HUES64 (cell line): ENCODE measurements at regions not wholly inside any gene's neighbourhood (a gene's known extent, or its start where the extent isn't known, plus 50 kb on each side); places are given as distances from the start of the nearest gene placed in this dataset.
"Not testable (repeated sequence)": the region's sequence is repeated elsewhere in the genome, so short reads cannot be mapped to it uniquely, and the experiment has no call there.

Source experiments
- H3K27ac ChIP-seq: 2 replicates; pipeline ENCODE4 v1.7.0; 2013; ENCODE audit warnings: low read depth, low read length, inconsistent platforms
- H3K27me3 ChIP-seq: 2 replicates; pipeline ENCODE4 v1.6.1; 2013; ENCODE audit warnings: mild to moderate bottlenecking, low read length; ENCODE audit not compliant: insufficient read depth
- H3K36me3 ChIP-seq: 2 replicates; pipeline ENCODE4 v1.6.1; 2013; ENCODE audit warnings: mild to moderate bottlenecking, low read length; ENCODE audit not compliant: insufficient read depth
- H3K4me1 ChIP-seq: 2 replicates; pipeline ENCODE4 v1.6.1; 2013; ENCODE audit warnings: mild to moderate bottlenecking, low read length, moderate library complexity; ENCODE audit not compliant: insufficient read depth
- H3K4me3 ChIP-seq: 2 replicates; pipeline ENCODE4 v1.5.1; 2013; ENCODE audit warnings: mild to moderate bottlenecking, low read length, moderate library complexity
- H3K9ac ChIP-seq: 2 replicates; pipeline ENCODE4 v1.6.1; 2013; ENCODE audit warnings: mild to moderate bottlenecking, low read depth, low read length
- H3K9me3 ChIP-seq: 2 replicates; pipeline ENCODE4 v1.6.1; 2013; ENCODE audit warnings: low read depth, low read length; ENCODE audit not compliant: insufficient read depth
- WGBS: fragments of 150-250, 120-280 bp; methylation state at CpG from one replicate; pipeline ENCODE4 v1.1.7; 2013; ENCODE audit warnings: missing lambda C conversion rate; 5-methylcytosine and 5-hydroxymethylcytosine counted together

DNA sequence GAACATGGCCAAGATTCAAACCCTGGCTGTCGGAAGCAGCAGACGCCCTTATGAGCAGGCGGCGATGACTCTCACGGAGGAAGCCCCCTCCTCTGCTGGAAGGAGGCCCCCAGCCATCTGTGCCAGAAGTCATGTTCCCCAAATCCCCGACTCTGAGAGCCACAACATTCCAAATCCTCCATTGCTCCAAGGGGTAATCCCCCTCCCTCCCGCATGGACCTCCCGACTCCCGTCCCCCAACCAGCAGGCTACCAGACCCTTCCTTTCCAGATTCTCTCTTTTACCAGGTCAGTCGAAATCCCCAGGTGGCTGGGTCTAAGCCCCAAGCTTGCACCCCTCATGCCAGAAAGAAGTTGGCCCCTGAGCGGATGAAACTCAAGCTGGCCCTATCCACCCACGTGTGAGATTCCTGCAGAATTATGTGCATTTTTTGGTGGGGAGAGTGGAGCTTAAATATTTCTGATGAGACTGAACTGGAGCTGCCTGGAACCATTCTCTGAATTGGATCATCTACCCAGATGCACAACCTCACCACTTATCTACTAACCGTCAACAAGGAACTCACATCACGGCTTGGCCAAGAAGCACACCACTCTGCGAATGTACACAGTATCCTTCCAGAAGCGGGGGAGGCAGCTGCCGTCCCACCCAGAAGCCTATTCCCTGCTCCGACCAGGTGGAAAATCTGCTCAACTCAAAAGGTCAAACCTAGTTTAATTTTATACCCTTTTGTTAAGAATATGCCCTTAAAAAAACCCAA is 283.5 kb downstream of the C16orf95 start:
- no peaks in the 10 kb centered on the region for H3K9me3 ChIP-seq
- no peak overlapping the region for H3K4me3 ChIP-seq
- no peaks in the 10 kb centered on the region for H3K36me3 ChIP-seq
- H3K27ac ChIP-seq: no peak overlapping the region
- no peak overlapping the region for H3K9ac ChIP-seq
- 93% methylated on average over 18 of the region's 18 CpGs for WGBS
- no peaks in the 10 kb centered on the region for H3K27me3 ChIP-seq
- H3K4me1 ChIP-seq: peaks cover 13% of the 10 kb centered on the region; the same call in 1 of the 2 replicates

DNA sequence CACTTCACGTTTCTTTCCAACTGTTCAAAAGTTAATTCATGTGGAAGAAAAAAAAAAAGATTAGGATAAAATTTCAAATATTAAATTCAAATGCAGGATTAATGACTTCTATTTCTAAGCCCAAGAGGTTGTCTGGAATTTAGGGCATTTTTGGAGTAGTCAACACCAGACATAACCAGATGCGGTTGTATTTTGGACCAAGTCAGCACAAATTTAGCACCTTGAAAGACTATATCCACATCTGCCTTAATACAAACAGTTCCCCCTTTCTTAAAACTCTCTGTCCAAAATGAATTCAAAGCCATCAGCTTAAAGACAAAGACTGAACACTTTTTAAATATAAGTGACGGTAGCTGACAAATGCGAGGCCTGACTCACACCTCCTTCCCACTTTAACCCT is 282.9 kb downstream of the C16orf95 start:
- Histone ChIP-seq H3K4me1 (peaks cover 13% of the 10 kb centered on the region; the same call in 1 of the 2 replicates), H3K9ac (no peak overlapping the region), H3K27me3 (no peaks in the 10 kb centered on the region), H3K36me3 (no peaks in the 10 kb centered on the region), H3K4me3 (no peak overlapping the region), H3K27ac (no peak overlapping the region), H3K9me3 (no peaks in the 10 kb centered on the region)
- 89% methylated on average over 4 of the region's 4 CpGs for WGBS

DNA sequence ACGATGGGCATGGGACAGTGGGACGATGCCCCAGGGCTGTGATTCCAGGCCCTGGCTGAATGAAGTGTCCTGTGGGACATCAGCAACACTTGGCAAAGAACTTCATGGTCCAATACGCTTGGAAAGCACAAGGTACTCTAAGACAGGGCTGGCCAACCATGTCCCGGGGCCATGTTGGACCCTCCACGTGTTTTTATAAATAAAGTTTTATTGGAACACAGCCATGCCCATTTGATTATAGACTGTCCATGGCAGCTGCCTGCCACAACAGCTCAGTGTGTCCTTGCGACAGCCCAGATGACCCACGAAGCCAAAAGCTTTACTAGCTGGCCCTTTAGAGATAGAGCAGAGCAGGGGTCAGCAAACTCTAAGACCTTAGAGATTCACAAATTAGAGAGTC is 282.1 kb downstream of the C16orf95 start:
- Histone ChIP-seq H3K36me3 (no peaks in the 10 kb centered on the region), H3K27ac (no peak overlapping the region), H3K9me3 (no peaks in the 10 kb centered on the region), H3K4me3 (no peak overlapping the region), H3K4me1 (peaks cover 13% of the 10 kb centered on the region; the same call in 1 of the 2 replicates), H3K9ac (no peak overlapping the region), H3K27me3 (no peaks in the 10 kb centered on the region)
- WGBS: 95% methylated on average over 7 of the region's 7 CpGs

DNA sequence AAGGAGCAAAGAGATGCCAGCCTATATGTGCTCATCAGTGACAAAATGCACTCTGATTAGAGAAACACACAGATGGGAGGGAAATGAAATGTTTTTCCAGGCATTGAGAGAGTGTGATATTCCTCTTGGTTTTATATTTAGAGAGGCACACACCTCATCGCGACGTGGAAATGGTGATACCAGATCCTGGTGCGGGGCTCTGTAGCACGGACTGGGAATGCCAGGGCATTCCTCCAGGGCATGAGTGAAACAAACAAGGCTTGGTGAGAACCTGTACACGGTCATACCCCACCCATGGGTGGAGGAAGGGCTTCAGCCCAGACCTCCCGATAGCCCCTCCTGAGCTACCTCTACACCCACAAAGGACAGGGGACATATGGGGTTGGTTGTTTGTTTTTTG is 280.2 kb downstream of the C16orf95 start:
- Histone ChIP-seq H3K27ac (no peak overlapping the region), H3K9me3 (no peaks in the 10 kb centered on the region), H3K4me3 (no peak overlapping the region), H3K36me3 (no peaks in the 10 kb centered on the region), H3K9ac (no peak overlapping the region), H3K4me1 (peaks cover 13% of the 10 kb centered on the region; the same call in 1 of the 2 replicates), H3K27me3 (no peaks in the 10 kb centered on the region)
- WGBS: 86% methylated on average over 7 of the region's 7 CpGs

DNA sequence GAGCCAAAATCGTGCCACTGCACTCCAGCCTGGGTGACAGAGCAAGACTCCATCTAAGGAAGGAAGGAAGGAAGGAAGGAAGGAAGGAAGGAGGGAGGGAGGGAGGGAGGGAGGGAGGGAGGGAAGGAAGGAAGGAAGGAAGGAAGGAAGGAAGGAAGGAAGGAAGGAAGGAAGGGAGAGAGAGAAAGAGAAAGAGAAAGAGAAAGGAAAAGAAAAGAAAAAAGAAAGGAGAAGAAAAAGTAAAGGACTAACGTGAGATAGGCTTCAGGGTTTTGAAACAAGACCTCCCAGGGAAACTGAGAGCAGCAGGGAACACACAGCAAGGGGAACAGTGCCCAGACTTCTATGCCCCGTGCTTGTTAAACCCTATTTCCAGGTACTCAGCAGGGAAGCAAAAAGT is 278.7 kb downstream of the C16orf95 start:
- not testable (repeated sequence) for H3K4me3 ChIP-seq, H3K36me3 ChIP-seq, H3K9ac ChIP-seq, H3K4me1 ChIP-seq, H3K27me3 ChIP-seq, H3K9me3 ChIP-seq, H3K27ac ChIP-seq
- WGBS: 84% methylated on average over 3 of the region's 3 CpGs

DNA sequence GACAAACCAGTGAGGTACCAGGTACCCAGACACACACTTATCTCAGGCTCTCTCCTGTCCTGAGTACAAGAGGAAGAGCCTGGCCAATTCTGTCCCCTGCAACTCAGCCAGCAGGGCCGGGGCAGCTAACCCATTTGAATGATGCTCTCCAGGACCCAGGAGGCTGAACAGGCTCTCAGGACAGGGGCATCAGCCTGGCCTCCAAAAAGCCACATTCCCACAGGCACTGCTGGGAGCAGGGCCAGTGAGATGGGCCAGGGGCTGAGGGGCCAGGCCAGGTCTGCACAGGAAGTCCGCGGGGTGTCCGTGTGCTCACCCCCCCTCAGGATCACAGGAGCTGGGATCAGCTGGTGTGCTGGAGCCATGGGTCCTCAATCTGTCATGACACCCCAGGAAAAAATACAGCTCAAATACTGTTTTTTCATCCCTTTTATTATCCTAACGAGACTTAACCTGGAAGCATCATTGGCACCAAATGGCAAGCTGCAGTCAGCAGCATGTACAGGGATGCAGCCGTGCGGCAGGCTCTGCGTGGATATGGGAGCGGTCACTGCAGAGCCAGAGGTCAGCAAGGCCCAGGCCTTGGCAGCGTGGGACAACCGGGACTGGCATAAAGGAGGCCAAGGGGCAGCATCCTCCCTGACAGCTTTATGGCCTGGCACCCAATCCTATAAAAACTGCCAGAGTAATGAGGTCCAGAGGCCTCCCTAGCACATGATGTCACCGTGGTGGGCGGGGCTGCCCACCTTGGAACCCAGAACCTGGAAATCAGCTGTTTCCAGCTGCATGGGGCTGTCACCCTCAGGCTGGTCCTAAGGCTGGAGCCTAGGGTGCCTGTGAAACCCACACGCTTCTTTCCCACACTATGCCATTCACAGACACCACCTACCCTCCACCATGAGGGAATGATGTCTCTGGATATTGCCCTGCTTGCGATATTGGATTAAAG is 276.7 kb downstream of the C16orf95 start:
- 93% methylated on average over 14 of the region's 15 CpGs for WGBS
- Histone ChIP-seq H3K36me3 (no peaks in the 10 kb centered on the region), H3K4me3 (no peak overlapping the region), H3K4me1 (no peaks in the 10 kb centered on the region), H3K9ac (no peak overlapping the region), H3K27ac (no peak overlapping the region), H3K27me3 (no peaks in the 10 kb centered on the region), H3K9me3 (no peaks in the 10 kb centered on the region)

DNA sequence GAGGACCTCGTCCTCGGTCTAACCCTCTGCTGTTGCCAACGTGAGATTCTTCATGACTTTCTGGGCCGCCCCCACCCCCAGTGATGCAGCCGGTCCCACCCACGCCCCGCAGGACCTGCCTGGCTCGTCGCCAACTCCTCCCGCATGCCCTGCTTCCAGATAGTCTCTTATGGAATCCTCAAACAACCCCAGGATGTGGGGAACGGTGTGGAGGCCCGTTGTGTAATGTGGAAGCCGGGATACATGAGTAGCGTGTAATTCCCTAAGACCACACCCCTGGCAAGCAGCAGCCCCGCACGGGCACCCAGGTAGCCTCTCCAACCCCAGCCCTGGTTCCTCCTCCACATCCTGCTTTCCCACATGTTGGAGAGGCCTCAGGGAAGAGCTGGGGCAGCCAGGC is 275.9 kb downstream of the C16orf95 start:
- Histone ChIP-seq H3K27me3 (no peaks in the 10 kb centered on the region), H3K4me1 (no peaks in the 10 kb centered on the region), H3K9ac (no peak overlapping the region), H3K36me3 (no peaks in the 10 kb centered on the region), H3K27ac (no peak overlapping the region), H3K9me3 (no peaks in the 10 kb centered on the region), H3K4me3 (no peak overlapping the region)
- WGBS: 94% methylated on average over 16 of the region's 16 CpGs

DNA sequence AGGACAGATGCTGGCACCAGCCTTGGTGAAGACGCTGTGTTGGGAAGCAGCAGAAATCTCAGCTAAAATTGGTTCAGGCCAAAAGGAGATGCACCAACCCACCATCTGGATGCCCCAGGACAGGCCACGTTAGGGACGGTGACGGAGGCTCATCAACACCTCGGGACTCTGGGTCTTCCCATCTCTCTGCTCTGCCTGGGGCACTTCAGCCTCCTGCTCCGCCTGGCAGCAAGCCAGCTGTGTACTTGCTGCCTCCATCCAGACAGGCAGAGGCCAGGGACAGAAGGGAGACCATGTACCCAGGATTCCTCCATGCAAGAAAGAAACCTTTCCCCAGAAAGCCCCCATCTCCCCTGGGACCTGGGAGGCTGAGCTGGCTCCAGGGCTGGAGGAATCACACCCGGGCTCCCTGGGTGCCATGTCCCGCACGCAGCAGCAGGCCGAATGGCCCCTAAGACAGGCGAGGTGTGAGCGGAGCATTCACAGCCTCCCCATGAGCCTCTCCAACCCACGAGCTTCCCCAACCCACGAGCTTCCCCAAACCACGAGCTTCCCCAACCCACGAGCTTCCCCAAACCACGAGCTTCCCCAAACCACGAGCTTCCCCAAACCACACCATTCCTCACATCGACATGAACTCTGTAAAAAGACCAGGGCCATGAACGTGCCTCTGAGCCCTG is 274.5 kb downstream of the C16orf95 start:
- H3K36me3 ChIP-seq: no peaks in the 10 kb centered on the region
- H3K9ac ChIP-seq: no peak overlapping the region
- H3K4me3 ChIP-seq: no peak overlapping the region
- H3K27ac ChIP-seq: no peak overlapping the region
- no peaks in the 10 kb centered on the region for H3K9me3 ChIP-seq
- H3K4me1 ChIP-seq: 0 out of 2 replicates have a peak, but pooled peaks cover 8% of the 10 kb centered on the region
- H3K27me3 ChIP-seq: no peaks in the 10 kb centered on the region
- WGBS: 91% methylated on average over 20 of the region's 20 CpGs

DNA sequence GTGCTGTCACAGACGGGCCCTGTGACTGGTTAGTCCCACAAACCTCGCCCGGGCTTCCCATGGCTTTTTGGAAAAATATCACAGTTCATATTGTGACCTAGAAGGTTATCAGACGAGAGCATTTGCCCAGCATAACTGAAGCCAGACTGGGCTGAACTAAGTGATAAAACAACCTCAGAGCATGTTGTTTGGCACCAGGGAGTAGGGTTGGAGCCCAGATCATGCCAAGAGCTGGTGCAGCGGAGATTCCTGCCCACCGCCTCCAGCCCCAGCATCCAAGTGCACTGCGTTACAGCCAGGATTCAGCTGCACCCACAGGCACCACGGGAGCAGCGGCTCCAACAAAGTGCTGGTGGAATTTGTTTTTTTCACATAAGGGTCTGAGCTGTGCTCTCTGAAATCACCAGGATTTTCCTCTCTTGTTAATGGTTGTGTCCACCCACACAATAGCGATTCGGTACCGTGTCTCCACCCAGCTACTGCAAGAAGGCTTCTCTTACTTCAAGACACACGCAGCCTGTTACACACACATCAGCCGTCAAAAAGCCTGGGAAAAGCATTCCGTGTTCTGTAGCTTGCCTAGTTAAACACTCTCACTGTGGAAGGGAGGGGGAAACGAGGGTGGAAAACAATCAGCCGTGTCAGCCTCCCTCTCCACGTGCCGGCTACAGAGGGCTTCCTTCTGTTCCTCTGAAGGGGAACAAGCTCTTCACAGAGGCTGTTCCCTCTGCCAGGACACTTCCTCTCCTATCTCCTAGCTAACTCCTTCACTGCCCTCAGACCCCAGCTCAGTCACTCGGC is 273.8 kb downstream of the C16orf95 start:
- 81% methylated on average over 20 of the region's 20 CpGs for WGBS
- no peak overlapping the region for H3K9ac ChIP-seq
- no peak overlapping the region for H3K27ac ChIP-seq

DNA sequence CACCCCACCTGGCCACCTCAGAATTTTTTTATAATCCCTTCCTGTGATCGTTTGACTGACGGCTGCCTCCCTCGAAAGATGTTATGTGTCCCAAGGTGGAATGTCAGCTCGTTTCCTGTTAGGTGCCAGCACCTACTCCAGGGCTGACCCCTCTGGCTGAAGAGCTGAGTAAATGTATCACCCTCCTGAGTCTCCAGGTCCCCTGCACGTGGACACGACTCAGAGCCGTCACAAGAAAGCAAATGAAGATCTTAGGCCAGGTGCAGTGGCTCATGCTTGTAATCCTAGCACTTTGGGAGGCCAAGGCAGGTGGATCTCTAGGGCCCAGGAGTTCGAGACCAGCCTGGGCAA is 273.2 kb downstream of the C16orf95 start:
- no peak overlapping the region for H3K4me3 ChIP-seq
- 81% methylated on average over 8 of the region's 8 CpGs for WGBS
- no peaks in the 10 kb centered on the region for H3K36me3 ChIP-seq
- 0 out of 2 replicates have a peak, but pooled peaks cover 8% of the 10 kb centered on the region for H3K4me1 ChIP-seq
- H3K27me3 ChIP-seq: no peaks in the 10 kb centered on the region
- H3K27ac ChIP-seq: no peak overlapping the region
- H3K9me3 ChIP-seq: no peaks in the 10 kb centered on the region
- no peak overlapping the region for H3K9ac ChIP-seq

More for the DNA sequence above, 273.8 kb downstream of the C16orf95 start:
- Histone ChIP-seq H3K4me3 (no peak overlapping the region), H3K27me3 (no peaks in the 10 kb centered on the region), H3K4me1 (0 out of 2 replicates have a peak, but pooled peaks cover 8% of the 10 kb centered on the region), H3K36me3 (no peaks in the 10 kb centered on the region), H3K9me3 (no peaks in the 10 kb centered on the region)
